Uterus (tissue), 2 donors: ENCODE measurements at regions not wholly inside any gene's neighbourhood (a gene's known extent, or its start where the extent isn't known, plus 50 kb on each side); places are given as distances from the start of the nearest gene placed in this dataset.

Source experiments
- POLR2A ChIP-seq, 2 donors: fragments of 450-650 bp; IDR thresholded peaks; one replicate each; pipeline ENCODE4 v1.6.1; 2016; ENCODE audit warnings: antibody characterized with exemption in 2 of 2, mild to moderate bottlenecking in 1 of 2, moderate library complexity in 1 of 2
- TF ChIP-seq, protein P1 (sequence below), 4 experiments: fragments of 200-600 bp in 2 of 4; fragments of 450-650 bp in 2 of 4; sonication (generic) in 2 of 4; IDR thresholded peaks; one replicate each; pipeline ENCODE4 v1.5.1; 2016 to 2019; ENCODE audit warnings: antibody characterized with exemption in 4 of 4, mild to moderate bottlenecking in 2 of 4, moderate library complexity in 1 of 4

GRCh38 chr4:108256538-108256937 lies 87.8 kb upstream of the LEF1 start:
- TF ChIP-seq, protein P1, sequence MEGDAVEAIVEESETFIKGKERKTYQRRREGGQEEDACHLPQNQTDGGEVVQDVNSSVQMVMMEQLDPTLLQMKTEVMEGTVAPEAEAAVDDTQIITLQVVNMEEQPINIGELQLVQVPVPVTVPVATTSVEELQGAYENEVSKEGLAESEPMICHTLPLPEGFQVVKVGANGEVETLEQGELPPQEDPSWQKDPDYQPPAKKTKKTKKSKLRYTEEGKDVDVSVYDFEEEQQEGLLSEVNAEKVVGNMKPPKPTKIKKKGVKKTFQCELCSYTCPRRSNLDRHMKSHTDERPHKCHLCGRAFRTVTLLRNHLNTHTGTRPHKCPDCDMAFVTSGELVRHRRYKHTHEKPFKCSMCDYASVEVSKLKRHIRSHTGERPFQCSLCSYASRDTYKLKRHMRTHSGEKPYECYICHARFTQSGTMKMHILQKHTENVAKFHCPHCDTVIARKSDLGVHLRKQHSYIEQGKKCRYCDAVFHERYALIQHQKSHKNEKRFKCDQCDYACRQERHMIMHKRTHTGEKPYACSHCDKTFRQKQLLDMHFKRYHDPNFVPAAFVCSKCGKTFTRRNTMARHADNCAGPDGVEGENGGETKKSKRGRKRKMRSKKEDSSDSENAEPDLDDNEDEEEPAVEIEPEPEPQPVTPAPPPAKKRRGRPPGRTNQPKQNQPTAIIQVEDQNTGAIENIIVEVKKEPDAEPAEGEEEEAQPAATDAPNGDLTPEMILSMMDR (IDR thresholded peaks at IDR 0.05): no peak
- no peak for TF ChIP-seq POLR2A (IDR thresholded peaks at IDR 0.05)
